Skeletal muscle tissue (tissue), 3 donors: ENCODE measurements at regions not wholly inside any gene's neighbourhood (a gene's known extent, or its start where the extent isn't known, plus 50 kb on each side); places are given as distances from the start of the nearest gene placed in this dataset.
A peak's percentile ranks its signal among the peaks of the same experiment; 100 is the strongest.

Source experiments
- H3K27ac ChIP-seq: one replicate; pipeline ENCODE4 v1.7.0; 2013; ENCODE audit warnings: mild to moderate bottlenecking, low read depth, low read length, inconsistent platforms
- H3K27me3 ChIP-seq, 3 donors: one replicate each; pipeline ENCODE4 v1.7.0; 2013; ENCODE audit warnings: low read length in 3 of 3; ENCODE audit not compliant: control insufficient read depth in 3 of 3, insufficient read depth in 3 of 3
- H3K36me3 ChIP-seq, 3 donors: one replicate each; pipeline ENCODE4 v1.7.0; 2013; ENCODE audit warnings: low read length in 3 of 3; ENCODE audit not compliant: control insufficient read depth in 3 of 3, insufficient read depth in 3 of 3
- H3K4me1 ChIP-seq, 3 donors: one replicate each; pipeline ENCODE4 v1.7.0; 2013; ENCODE audit warnings: low read length in 3 of 3, mild to moderate bottlenecking in 3 of 3; ENCODE audit not compliant: control insufficient read depth in 3 of 3, insufficient read depth in 3 of 3
- H3K4me3 ChIP-seq, 3 donors: one replicate each; pipeline ENCODE4 v1.7.0; 2013; ENCODE audit warnings: low read length in 3 of 3
- H3K9ac ChIP-seq, 3 donors: one replicate each; pipeline ENCODE4 v1.7.0; 2013; ENCODE audit warnings: low read length in 3 of 3, mild to moderate bottlenecking in 3 of 3, moderate library complexity in 2 of 3, low read depth in 1 of 3
- H3K9me3 ChIP-seq, 3 donors: one replicate each; pipeline ENCODE4 v1.7.0; 2013; ENCODE audit warnings: low read length in 3 of 3; ENCODE audit not compliant: control insufficient read depth in 3 of 3
- donor health status: Osteomylitis.

- Histone ChIP-seq H3K27ac (no peak overlapping the region), H3K9ac (no peak overlapping the region), H3K9me3 (no peaks in the 10 kb centered on the region), H3K4me1 (peaks cover 0 to 4% (median 3%) of the 10 kb centered on the region in 3 donors), H3K27me3 (no peaks in the 10 kb centered on the region), H3K4me3 (no peak overlapping the region), H3K36me3 (no peaks in the 10 kb centered on the region)
Measured at GRCh38 chr15:99495430-99496301, 70.1 kb upstream of the MEF2A start.

GRCh38 chr15:99496302-99496629 is 69.5 kb upstream of the MEF2A start:
- Histone ChIP-seq H3K27me3 (no peaks in the 10 kb centered on the region), H3K4me3 (no peak overlapping the region), H3K9me3 (no peaks in the 10 kb centered on the region), H3K36me3 (no peaks in the 10 kb centered on the region), H3K9ac (no peak overlapping the region), H3K27ac (no peak overlapping the region), H3K4me1 (peaks cover 0 to 4% (median 3%) of the 10 kb centered on the region in 3 donors)

DNA sequence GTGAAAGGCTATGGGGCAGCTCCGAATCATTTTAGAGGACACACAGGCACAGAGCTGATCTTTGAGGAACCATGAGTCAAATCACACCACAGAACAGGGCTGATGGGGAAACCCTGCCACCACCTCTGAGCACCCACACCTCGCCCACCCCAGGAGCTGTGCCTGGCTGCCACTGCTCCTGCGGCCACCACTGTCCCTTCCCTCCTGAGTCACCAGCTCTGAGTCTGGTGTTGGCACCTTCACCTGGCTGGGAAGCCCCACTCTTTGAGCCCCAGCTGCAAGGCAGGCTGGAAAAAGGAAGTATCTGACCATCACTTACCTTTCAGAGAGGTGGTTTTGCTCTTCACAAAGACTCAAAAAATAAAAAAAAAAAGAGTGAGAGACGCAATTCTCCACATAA is 63.6 kb upstream of the MEF2A start:
- H3K4me1 ChIP-seq = peaks cover 9 to 24% (median 14%) of the 10 kb centered on the region in 3 donors
- no peak overlapping the region for H3K4me3 ChIP-seq
- H3K27me3 ChIP-seq = no peaks in the 10 kb centered on the region
- H3K27ac ChIP-seq = no peak overlapping the region
- no peaks in the 10 kb centered on the region for H3K36me3 ChIP-seq
- no peaks in the 10 kb centered on the region for H3K9me3 ChIP-seq
- no peak overlapping the region for H3K9ac ChIP-seq

DNA sequence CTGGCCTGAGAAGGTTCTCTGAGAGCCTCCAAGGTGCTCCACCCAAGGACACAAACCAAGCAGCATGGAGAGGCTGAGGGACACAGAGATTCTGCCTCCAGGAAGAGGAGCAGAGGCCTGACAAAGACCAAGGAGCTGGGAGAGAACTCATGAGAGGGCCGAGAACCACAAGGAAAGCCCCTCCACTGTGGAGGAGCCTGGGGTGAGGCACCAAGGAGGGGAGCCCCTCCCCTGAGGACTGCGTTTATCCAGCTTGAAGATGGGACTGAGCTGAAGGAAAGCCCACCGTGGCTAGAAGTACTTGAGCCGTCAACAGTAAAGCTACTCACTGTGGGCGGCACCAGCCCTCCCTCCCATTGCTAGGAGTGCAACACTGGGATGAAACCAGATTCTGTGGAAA is 63.1 kb upstream of the MEF2A start:
- Histone ChIP-seq H3K36me3 (no peaks in the 10 kb centered on the region), H3K27ac (no peak overlapping the region), H3K27me3 (no peaks in the 10 kb centered on the region), H3K4me1 (peaks cover 14 to 29% (median 18%) of the 10 kb centered on the region in 3 donors), H3K9me3 (no peaks in the 10 kb centered on the region), H3K9ac (no peak overlapping the region), H3K4me3 (no peak overlapping the region)

DNA sequence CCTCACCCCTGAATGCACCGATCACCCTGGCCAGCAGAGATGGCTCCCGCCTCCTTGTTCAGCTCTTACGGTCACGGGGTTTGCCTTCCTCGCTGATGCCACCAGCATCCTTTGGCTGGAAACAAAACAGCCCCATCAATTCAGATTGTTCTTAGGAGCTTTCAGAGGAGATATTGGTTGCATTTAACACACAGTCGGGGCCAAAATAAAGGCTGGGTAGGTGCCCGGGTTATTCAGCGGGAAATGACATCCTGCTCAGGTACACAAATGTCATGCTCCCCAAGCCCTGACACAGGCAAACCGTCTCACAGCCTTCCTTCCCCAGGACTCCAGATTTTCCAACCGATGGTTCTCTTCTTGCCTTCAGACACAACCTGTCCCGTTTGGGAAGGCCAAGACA is 62.4 kb upstream of the MEF2A start:
- H3K4me3 ChIP-seq = no peak overlapping the region
- no peaks in the 10 kb centered on the region for H3K36me3 ChIP-seq
- no peak overlapping the region for H3K27ac ChIP-seq
- peaks cover 21 to 37% (median 25%) of the 10 kb centered on the region in 3 donors for H3K4me1 ChIP-seq
- H3K9me3 ChIP-seq = no peaks in the 10 kb centered on the region
- H3K27me3 ChIP-seq = no peaks in the 10 kb centered on the region
- no peak overlapping the region for H3K9ac ChIP-seq

DNA sequence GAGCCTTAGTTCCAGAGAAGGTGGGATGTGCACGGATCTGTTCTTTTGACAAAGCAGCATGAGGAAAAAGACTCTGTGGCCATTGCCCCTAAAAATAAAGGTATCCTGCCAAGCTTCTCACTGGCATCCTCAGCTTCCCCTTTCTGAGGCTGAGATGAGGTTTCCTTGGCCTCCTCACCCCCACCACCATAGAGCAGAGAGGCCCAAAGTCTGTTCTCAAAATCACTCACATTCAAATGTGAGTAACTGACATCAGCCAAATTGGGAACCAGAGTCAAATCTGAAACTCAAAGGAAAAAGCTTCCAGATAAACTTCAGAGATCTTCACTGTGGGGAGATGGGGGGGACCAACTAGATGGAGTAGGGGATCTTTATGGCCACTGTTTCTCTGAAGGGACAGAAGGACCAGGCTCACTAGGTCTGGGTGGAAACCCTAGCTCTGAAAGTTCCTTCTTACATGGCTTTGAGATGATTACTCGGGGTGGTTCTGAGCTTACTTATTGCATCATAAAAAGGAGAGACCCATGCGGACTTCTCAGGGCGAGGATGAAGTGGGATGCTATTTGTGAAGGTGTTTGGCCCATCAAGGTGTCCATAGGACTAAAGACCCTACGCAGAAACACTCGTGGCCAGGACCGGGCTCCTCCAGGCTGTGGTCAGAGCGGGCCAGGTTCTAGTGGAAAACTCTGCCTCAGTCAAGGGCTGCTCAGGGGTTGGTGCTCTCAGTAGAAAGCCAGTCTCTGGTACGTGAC is 61.5 kb upstream of the MEF2A start:
- Histone ChIP-seq H3K27me3 (no peaks in the 10 kb centered on the region), H3K36me3 (no peaks in the 10 kb centered on the region), H3K4me3 (no peak overlapping the region), H3K9me3 (no peaks in the 10 kb centered on the region), H3K9ac (no peak overlapping the region), H3K27ac (no peak overlapping the region), H3K4me1 (peaks cover 29 to 45% (median 32%) of the 10 kb centered on the region in 3 donors)

GRCh38 chr15:99504823-99505551 is 60.8 kb upstream of the MEF2A start:
- H3K27ac ChIP-seq = no peak overlapping the region
- H3K4me1 ChIP-seq = peaks cover 32 to 52% (median 36%) of the 10 kb centered on the region in 3 donors
- H3K36me3 ChIP-seq = no peaks in the 10 kb centered on the region
- H3K9ac ChIP-seq = no peak overlapping the region
- no peak overlapping the region for H3K4me3 ChIP-seq
- H3K27me3 ChIP-seq = no peaks in the 10 kb centered on the region
- no peaks in the 10 kb centered on the region for H3K9me3 ChIP-seq

DNA sequence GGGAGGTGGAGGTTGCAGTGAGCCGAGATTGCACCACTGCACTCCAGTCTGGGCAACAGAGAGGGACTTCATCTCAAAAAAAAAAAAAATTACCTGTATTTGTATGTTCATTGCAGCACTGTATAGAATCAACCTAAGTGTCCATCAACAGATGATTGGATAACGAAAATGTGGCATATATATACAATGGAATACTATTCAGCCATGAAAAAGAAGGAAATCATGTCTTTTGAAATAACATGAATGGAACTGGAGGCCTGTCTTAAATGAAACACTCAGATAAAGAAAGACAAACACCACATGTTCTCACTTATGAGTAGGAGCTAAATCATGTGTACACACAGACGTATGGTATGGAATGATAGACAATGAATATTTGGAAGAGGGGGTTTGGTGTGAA is 59.4 kb upstream of the MEF2A start:
- no peaks in the 10 kb centered on the region for H3K9me3 ChIP-seq
- no peaks in the 10 kb centered on the region for H3K27me3 ChIP-seq
- peaks cover 40 to 64% (median 49%) of the 10 kb centered on the region in 3 donors for H3K4me1 ChIP-seq
- no peak overlapping the region for H3K4me3 ChIP-seq
- H3K9ac ChIP-seq = no peak overlapping the region
- H3K36me3 ChIP-seq = no peaks in the 10 kb centered on the region
- H3K27ac ChIP-seq = peak overlapping the region; percentile 15

- Histone ChIP-seq H3K9me3 (no peaks in the 10 kb centered on the region), H3K27me3 (no peaks in the 10 kb centered on the region), H3K4me1 (peaks cover 46 to 70% (median 55%) of the 10 kb centered on the region in 3 donors), H3K4me3 (peak overlapping the region; percentile 44 to 68 (median 46)), H3K27ac (peak overlapping the region; percentile 89), H3K9ac (peak overlapping the region; percentile 52 to 85 (median 68)), H3K36me3 (no peaks in the 10 kb centered on the region)
Measured at GRCh38 chr15:99507016-99507503, 58.7 kb upstream of the MEF2A start.
